ENCODE measurements at regions not wholly inside any gene's neighbourhood (a gene's known extent, or its start where the extent isn't known, plus 50 kb on each side); places are given as distances from the start of the nearest gene placed in this dataset.
"Not testable (repeated sequence)": the region's sequence is repeated elsewhere in the genome, so short reads cannot be mapped to it uniquely, and the experiment has no call there.

DNA sequence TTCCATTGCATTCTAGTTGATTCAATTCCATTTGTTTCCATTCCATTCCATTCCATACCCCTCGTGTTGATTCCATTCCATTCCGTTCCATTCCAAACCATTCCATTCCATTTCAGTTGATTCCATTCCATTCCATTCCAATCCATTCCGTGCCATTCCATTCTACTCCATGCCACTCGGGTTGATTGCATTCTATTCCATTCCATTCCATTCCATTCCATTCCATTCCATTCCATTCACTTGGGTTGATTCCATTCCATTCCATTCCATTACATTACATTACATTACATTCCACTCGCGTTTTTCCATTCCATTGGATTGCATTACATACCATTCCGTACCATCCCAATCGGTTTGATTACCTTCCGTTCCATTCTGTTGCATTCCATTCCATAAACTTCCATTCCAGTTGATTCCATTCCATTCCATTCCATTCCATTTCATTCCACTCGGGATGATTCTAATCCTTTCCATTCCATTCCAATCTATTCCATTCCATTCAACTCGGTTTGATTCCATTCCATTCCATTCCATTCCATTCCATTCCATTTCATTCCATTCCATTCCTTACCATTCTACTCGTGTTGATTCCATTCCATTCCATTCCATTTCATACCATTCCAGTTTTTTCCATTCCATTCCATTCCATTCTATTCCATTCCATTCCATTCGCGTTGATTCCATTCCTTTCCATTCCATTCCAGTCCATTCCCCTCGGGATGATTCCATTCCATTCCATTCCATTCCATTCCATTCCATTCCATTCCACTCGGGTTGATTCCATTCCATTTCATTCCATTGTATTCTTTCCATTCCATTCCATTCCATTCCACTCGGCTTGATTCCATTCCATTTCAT is 1140.4 kb downstream of the RPIA start:
- H3K36me3 Mint-ChIP-seq (ENCODE audit: low read depth): peaks cover 45% of the 10 kb centered on the region
- no peak overlapping the region for H3K27ac Mint-ChIP-seq (ENCODE audit: unreplicated experiment)
- H3K27me3 Mint-ChIP-seq (ENCODE audit: low read depth): peaks cover 5% of the 10 kb centered on the region
- no peak overlapping the region for H3K4me3 Mint-ChIP-seq
- TF ChIP-seq, protein P1, sequence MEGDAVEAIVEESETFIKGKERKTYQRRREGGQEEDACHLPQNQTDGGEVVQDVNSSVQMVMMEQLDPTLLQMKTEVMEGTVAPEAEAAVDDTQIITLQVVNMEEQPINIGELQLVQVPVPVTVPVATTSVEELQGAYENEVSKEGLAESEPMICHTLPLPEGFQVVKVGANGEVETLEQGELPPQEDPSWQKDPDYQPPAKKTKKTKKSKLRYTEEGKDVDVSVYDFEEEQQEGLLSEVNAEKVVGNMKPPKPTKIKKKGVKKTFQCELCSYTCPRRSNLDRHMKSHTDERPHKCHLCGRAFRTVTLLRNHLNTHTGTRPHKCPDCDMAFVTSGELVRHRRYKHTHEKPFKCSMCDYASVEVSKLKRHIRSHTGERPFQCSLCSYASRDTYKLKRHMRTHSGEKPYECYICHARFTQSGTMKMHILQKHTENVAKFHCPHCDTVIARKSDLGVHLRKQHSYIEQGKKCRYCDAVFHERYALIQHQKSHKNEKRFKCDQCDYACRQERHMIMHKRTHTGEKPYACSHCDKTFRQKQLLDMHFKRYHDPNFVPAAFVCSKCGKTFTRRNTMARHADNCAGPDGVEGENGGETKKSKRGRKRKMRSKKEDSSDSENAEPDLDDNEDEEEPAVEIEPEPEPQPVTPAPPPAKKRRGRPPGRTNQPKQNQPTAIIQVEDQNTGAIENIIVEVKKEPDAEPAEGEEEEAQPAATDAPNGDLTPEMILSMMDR (conservative IDR thresholded peaks at IDR 0.05): no peak
- no peak for DNase-seq (ENCODE audit: low read depth, low spot score)
- no peaks in the 10 kb centered on the region for H3K4me1 Mint-ChIP-seq
- peaks cover 32% of the 10 kb centered on the region for H3K9me3 Mint-ChIP-seq

DNA sequence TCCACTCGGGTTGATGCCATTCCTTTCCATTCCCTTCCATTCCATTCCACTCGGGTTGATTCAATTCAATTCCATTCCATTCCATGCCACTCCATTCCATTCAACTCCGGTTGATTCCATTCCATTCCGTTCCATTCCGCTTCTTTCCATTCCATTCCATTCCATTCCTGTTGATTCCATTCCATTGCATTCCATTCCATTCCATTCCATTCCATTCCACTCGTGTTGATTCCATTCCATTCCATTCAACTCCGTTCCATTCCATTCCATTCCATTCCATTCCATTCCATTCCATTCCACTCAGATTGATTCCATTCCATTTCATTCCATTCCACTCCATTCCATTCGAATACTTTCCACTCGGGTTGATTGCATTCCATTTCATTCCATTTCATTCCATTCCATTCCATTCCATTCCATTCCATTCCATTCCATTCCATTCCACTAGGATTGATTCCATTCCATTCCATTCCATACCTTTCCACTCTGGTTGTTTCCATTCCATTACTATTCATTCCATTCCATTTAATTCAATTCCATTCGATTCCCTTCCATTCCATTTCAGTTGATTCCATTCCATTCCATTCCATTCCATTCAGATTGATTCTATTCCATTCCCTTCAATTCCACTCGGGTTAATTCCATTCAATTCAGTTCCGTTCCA is 1141.8 kb downstream of the RPIA start:
- no peaks in the 10 kb centered on the region for H3K4me1 Mint-ChIP-seq
- peaks cover 47% of the 10 kb centered on the region for H3K36me3 Mint-ChIP-seq (ENCODE audit: low read depth)
- no peak overlapping the region for H3K27ac Mint-ChIP-seq (ENCODE audit: unreplicated experiment)
- peaks cover 33% of the 10 kb centered on the region for H3K9me3 Mint-ChIP-seq
- peaks cover 5% of the 10 kb centered on the region for H3K27me3 Mint-ChIP-seq (ENCODE audit: low read depth)
- no peak for DNase-seq (ENCODE audit: low read depth, low spot score)
- TF ChIP-seq, protein P1 (conservative IDR thresholded peaks at IDR 0.05): no peak
- H3K4me3 Mint-ChIP-seq: no peak overlapping the region

DNA sequence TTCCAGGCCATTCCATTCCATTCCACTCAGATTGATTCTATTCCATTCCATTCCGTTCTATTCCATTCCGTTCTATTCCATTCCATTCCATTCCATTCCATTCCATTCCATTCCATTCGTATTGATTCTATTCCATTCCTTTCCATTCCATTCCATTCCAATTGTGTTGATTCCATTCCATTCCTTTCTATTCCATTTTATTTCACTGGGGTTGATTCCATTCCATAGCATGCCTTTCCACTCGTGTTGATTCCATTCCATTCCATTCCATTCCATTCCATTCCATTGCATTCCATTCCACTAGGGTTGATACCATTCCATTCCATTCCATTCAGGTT is 1142.3 kb downstream of the RPIA start:
- H3K9me3 Mint-ChIP-seq: peaks cover 33% of the 10 kb centered on the region
- TF ChIP-seq, protein P1 (conservative IDR thresholded peaks at IDR 0.05): no peak
- no peak overlapping the region for H3K4me3 Mint-ChIP-seq
- DNase-seq (ENCODE audit: low read depth, low spot score): no peak
- no peaks in the 10 kb centered on the region for H3K4me1 Mint-ChIP-seq
- H3K27me3 Mint-ChIP-seq (ENCODE audit: low read depth): peaks cover 5% of the 10 kb centered on the region
- peaks cover 47% of the 10 kb centered on the region for H3K36me3 Mint-ChIP-seq (ENCODE audit: low read depth)
- H3K27ac Mint-ChIP-seq (ENCODE audit: unreplicated experiment): no peak overlapping the region

DNA sequence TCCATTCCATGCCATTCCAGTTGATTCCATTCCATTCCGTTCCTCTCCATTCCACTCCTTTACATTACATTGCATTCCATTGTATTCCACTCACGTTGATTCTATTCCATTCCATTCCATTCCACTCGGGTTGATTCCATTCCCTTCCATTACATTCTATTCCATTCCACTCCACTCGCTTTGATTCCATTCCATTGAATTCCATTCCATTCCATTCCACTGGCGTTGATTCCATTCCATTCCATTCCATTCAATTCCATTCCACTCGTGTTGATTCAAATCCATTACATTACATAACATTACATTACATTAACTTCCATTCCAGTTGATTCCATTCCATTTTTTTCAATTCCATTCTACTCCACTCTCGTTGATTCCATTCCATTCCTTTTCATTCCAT is 1142.8 kb downstream of the RPIA start:
- Mint-ChIP-seq H3K9me3 (peaks cover 33% of the 10 kb centered on the region), H3K4me1 (no peaks in the 10 kb centered on the region), H3K36me3 (ENCODE audit: low read depth) (peaks cover 47% of the 10 kb centered on the region), H3K27ac (ENCODE audit: unreplicated experiment) (no peak overlapping the region), H3K4me3 (no peak overlapping the region), H3K27me3 (ENCODE audit: low read depth) (peaks cover 5% of the 10 kb centered on the region)
- DNase-seq (ENCODE audit: low read depth, low spot score): no peak
- TF ChIP-seq, protein P1 (conservative IDR thresholded peaks at IDR 0.05): no peak

DNA sequence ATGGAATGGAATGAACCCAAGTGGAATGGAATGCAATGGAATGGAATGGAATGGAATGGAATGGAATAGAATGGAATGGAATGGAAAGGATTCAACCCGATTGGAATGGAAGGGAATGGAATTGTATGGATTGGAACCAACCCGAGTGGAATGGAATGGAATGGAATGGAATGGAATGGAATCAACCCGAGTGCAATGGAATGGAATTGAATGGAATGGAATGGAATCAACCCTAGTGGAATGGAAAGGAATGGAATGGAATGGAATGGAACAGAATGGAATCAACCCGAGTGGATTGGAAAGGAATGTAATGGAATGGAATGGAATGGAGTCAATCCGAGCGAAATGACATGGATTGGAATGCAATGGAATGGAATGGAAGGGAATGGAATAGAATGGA is 1144.9 kb downstream of the RPIA start:
- not testable (repeated sequence) for H3K4me3 Mint-ChIP-seq; H3K27ac Mint-ChIP-seq (ENCODE audit: unreplicated experiment); DNase-seq (ENCODE audit: low read depth, low spot score); H3K27me3 Mint-ChIP-seq (ENCODE audit: low read depth); H3K4me1 Mint-ChIP-seq
- Mint-ChIP-seq H3K9me3 (peaks cover 38% of the 10 kb centered on the region), H3K36me3 (ENCODE audit: low read depth) (peaks cover 46% of the 10 kb centered on the region)

Data from neural crest cell (in vitro differentiated cells).